Activated naive CD4-positive, alpha-beta T cell treated with anti-CD3 and anti-CD28 coated beads for 36 hours (primary cell): ENCODE measurements at regions not wholly inside any gene's neighbourhood (a gene's known extent, or its start where the extent isn't known, plus 50 kb on each side); places are given as distances from the start of the nearest gene placed in this dataset.
A peak's percentile ranks its signal among the peaks of the same experiment; 100 is the strongest.
"Not testable (repeated sequence)": the region's sequence is repeated elsewhere in the genome, so short reads cannot be mapped to it uniquely, and the experiment has no call there.

Experiments
- CTCF ChIA-PET: fragments of 350-600 bp; sonication (Branson Sonifier 250); formaldehyde crosslinking; loops from one replicate; lab custom pipeline; 2021; ENCODE audit warnings: antibody characterized with exemption; lab: Charles Lee
- DNase-seq: peaks from one replicate; pipeline ENCODE4 v3.0.0-alpha.2; 2020
- H3K27ac Mint-ChIP-seq: one replicate; pipeline ENCODE4 v1.8.0; 2021; ENCODE audit warnings: mild to moderate bottlenecking, mixed read lengths
- H3K27me3 Mint-ChIP-seq: one replicate; pipeline ENCODE4 v1.8.0; 2021; ENCODE audit warnings: low read depth, mixed read lengths
- H3K36me3 Mint-ChIP-seq: one replicate; pipeline ENCODE4 v1.8.0; 2021; ENCODE audit warnings: low read depth, mixed read lengths
- H3K4me1 Mint-ChIP-seq: one replicate; pipeline ENCODE4 v1.8.0; 2021; ENCODE audit warnings: low read depth, mixed read lengths
- H3K4me3 Mint-ChIP-seq: one replicate; pipeline ENCODE4 v1.8.0; 2021; ENCODE audit warnings: mild to moderate bottlenecking, moderate library complexity, mixed read lengths
- H3K9me3 Mint-ChIP-seq: one replicate; pipeline ENCODE4 v1.8.0; 2021; ENCODE audit warnings: mixed read lengths
- intact Hi-C: fragments of 100-400 bp; cut with micrococcal nuclease; formaldehyde crosslinking; loops from one replicate; pipeline ENCODE4 v1.15.1; 2023

GRCh38 chr6:137579612-137580011 lies 85.4 kb upstream of the OLIG3 start:
- Mint-ChIP-seq H3K27me3 (no peaks in the 10 kb centered on the region), H3K4me1 (no peaks in the 10 kb centered on the region), H3K27ac (no peak overlapping the region), H3K9me3 (peaks cover 2% of the 10 kb centered on the region), H3K36me3 (no peaks in the 10 kb centered on the region), H3K4me3 (no peak overlapping the region)
- intact Hi-C loops: no loop called here
- DNase-seq: no peak
- CTCF ChIA-PET: interaction anchor here (2.2 kb wide), 1 partner anchor 9 kb away, joined by 7 read pairs; no protein-coding TSS in a partner anchor

GRCh38 chr6:137581019-137581707 lies 87.0 kb upstream of the OLIG3 start:
- no peaks in the 10 kb centered on the region for H3K36me3 Mint-ChIP-seq
- H3K27me3 Mint-ChIP-seq: no peaks in the 10 kb centered on the region
- H3K9me3 Mint-ChIP-seq: peaks cover 2% of the 10 kb centered on the region
- no peak for DNase-seq
- H3K4me1 Mint-ChIP-seq: no peaks in the 10 kb centered on the region
- H3K4me3 Mint-ChIP-seq: no peak overlapping the region
- CTCF ChIA-PET: interaction anchor here (1.1 to 2.2 kb wide), 2 partner anchors 8 to 21 kb away, joined by 3 to 7 read pairs; no protein-coding TSS in a partner anchor
- intact Hi-C loops: no loop called here
- no peak overlapping the region for H3K27ac Mint-ChIP-seq

GRCh38 chr6:137583519-137583918 lies 89.3 kb upstream of the OLIG3 start:
- H3K27ac Mint-ChIP-seq, H3K9me3 Mint-ChIP-seq, intact Hi-C loops, H3K4me1 Mint-ChIP-seq, DNase-seq, H3K36me3 Mint-ChIP-seq, H3K4me3 Mint-ChIP-seq, H3K27me3 Mint-ChIP-seq: not testable (repeated sequence)
- CTCF ChIA-PET: interaction anchor here (0.5 to 1.6 kb wide), 2 partner anchors 11 to 316 kb away, joined by 3 to 4 read pairs; no protein-coding TSS in a partner anchor

- peaks cover 8% of the 10 kb centered on the region for H3K9me3 Mint-ChIP-seq
- CTCF ChIA-PET: interaction anchor here (0.7 to 3.1 kb wide), 17 partner anchors 8 to 318 kb away, joined by 3 to 16 read pairs (median 4); no protein-coding TSS in a partner anchor
- H3K27me3 Mint-ChIP-seq: peaks cover 2% of the 10 kb centered on the region
- H3K36me3 Mint-ChIP-seq: no peaks in the 10 kb centered on the region
- H3K4me1 Mint-ChIP-seq: peaks cover 7% of the 10 kb centered on the region
- no peak for DNase-seq
- intact Hi-C loops: loop anchor here (2.0 kb wide), 1 partner anchor 98 kb away; no protein-coding TSS in a partner anchor
- H3K27ac Mint-ChIP-seq: no peak overlapping the region
- H3K4me3 Mint-ChIP-seq: no peak overlapping the region
Measured at GRCh38 chr6:137588472-137588871, 94.3 kb upstream of the OLIG3 start.

- H3K9me3 Mint-ChIP-seq: peaks cover 8% of the 10 kb centered on the region
- H3K27ac Mint-ChIP-seq: no peak overlapping the region
- H3K27me3 Mint-ChIP-seq: peaks cover 2% of the 10 kb centered on the region
- peaks cover 7% of the 10 kb centered on the region for H3K4me1 Mint-ChIP-seq
- H3K4me3 Mint-ChIP-seq: no peak overlapping the region
- DNase-seq: peak; percentile 74
- H3K36me3 Mint-ChIP-seq: no peaks in the 10 kb centered on the region
- intact Hi-C loops: loop anchor here (1.0 to 2.0 kb wide), 6 partner anchors 98 to 495 kb away; no protein-coding TSS in a partner anchor
- CTCF ChIA-PET: interaction anchor here (0.7 to 3.1 kb wide), 34 partner anchors 9 to 512 kb away, joined by 3 to 16 read pairs (median 4); partner anchors contain the start of gene OLIG3
Measured at GRCh38 chr6:137589067-137589848, 95.1 kb upstream of the OLIG3 start.

- no peak overlapping the region for H3K4me3 Mint-ChIP-seq
- H3K27ac Mint-ChIP-seq: no peak overlapping the region
- no peaks in the 10 kb centered on the region for H3K36me3 Mint-ChIP-seq
- peaks cover 7% of the 10 kb centered on the region for H3K4me1 Mint-ChIP-seq
- peaks cover 14% of the 10 kb centered on the region for H3K9me3 Mint-ChIP-seq
- DNase-seq: no peak
- intact Hi-C loops: no loop called here
- CTCF ChIA-PET: interaction anchor here (0.6 to 2.2 kb wide), 13 partner anchors 10 to 414 kb away, joined by 3 to 10 read pairs (median 4); no protein-coding TSS in a partner anchor
- H3K27me3 Mint-ChIP-seq: peaks cover 2% of the 10 kb centered on the region
Measured at GRCh38 chr6:137590684-137591083, 96.5 kb upstream of the OLIG3 start.

GRCh38 chr6:137601471-137601870 lies 107.3 kb upstream of the OLIG3 start:
- H3K9me3 Mint-ChIP-seq: no peaks in the 10 kb centered on the region
- intact Hi-C loops: no loop called here
- H3K27me3 Mint-ChIP-seq: peaks cover 5% of the 10 kb centered on the region
- no peak for DNase-seq
- no peak overlapping the region for H3K4me3 Mint-ChIP-seq
- H3K36me3 Mint-ChIP-seq: no peaks in the 10 kb centered on the region
- H3K27ac Mint-ChIP-seq: no peak overlapping the region
- no peaks in the 10 kb centered on the region for H3K4me1 Mint-ChIP-seq
- CTCF ChIA-PET: interaction anchor here (0.5 to 3.7 kb wide), 5 partner anchors 9 to 314 kb away, joined by 3 to 16 read pairs (median 3); no protein-coding TSS in a partner anchor

GRCh38 chr6:137602313-137603197 lies 108.4 kb upstream of the OLIG3 start:
- CTCF ChIA-PET: interaction anchor here (0.6 to 3.7 kb wide), 4 partner anchors 10 to 315 kb away, joined by 3 to 16 read pairs (median 4); no protein-coding TSS in a partner anchor
- no peak overlapping the region for H3K27ac Mint-ChIP-seq
- H3K4me3 Mint-ChIP-seq: no peak overlapping the region
- intact Hi-C loops: no loop called here
- H3K4me1 Mint-ChIP-seq: no peaks in the 10 kb centered on the region
- H3K9me3 Mint-ChIP-seq: no peaks in the 10 kb centered on the region
- DNase-seq: no peak
- H3K27me3 Mint-ChIP-seq: peaks cover 5% of the 10 kb centered on the region
- H3K36me3 Mint-ChIP-seq: no peaks in the 10 kb centered on the region

GRCh38 chr6:137610702-137611101 lies 116.5 kb upstream of the OLIG3 start:
- Mint-ChIP-seq H3K36me3 (no peaks in the 10 kb centered on the region), H3K27ac (no peak overlapping the region), H3K4me3 (no peak overlapping the region), H3K27me3 (no peaks in the 10 kb centered on the region), H3K9me3 (peaks cover 6% of the 10 kb centered on the region), H3K4me1 (no peaks in the 10 kb centered on the region)
- CTCF ChIA-PET: interaction anchor here (0.5 to 1.2 kb wide), 3 partner anchors 10 to 21 kb away, joined by 3 to 5 read pairs (median 3); no protein-coding TSS in a partner anchor
- intact Hi-C loops: no loop called here
- no peak for DNase-seq

- Mint-ChIP-seq H3K4me3 (no peak overlapping the region), H3K27ac (no peak overlapping the region), H3K27me3 (peaks cover 6% of the 10 kb centered on the region), H3K4me1 (no peaks in the 10 kb centered on the region), H3K9me3 (no peaks in the 10 kb centered on the region), H3K36me3 (no peaks in the 10 kb centered on the region)
- DNase-seq: no peak
- CTCF ChIA-PET: no interaction called here
- intact Hi-C loops: no loop called here
Measured at GRCh38 chr6:137623293-137623692, 129.1 kb upstream of the OLIG3 start.

GRCh38 chr6:137625100-137625661 lies 131.0 kb upstream of the OLIG3 start:
- DNase-seq: no peak
- no peaks in the 10 kb centered on the region for H3K4me1 Mint-ChIP-seq
- no peak overlapping the region for H3K4me3 Mint-ChIP-seq
- H3K9me3 Mint-ChIP-seq: no peaks in the 10 kb centered on the region
- CTCF ChIA-PET: interaction anchor here (0.6 to 0.8 kb wide), 4 partner anchors 41 to 493 kb away, joined by 3 to 7 read pairs (median 4); no protein-coding TSS in a partner anchor
- intact Hi-C loops: no loop called here
- H3K27me3 Mint-ChIP-seq: peaks cover 6% of the 10 kb centered on the region
- no peaks in the 10 kb centered on the region for H3K36me3 Mint-ChIP-seq
- no peak overlapping the region for H3K27ac Mint-ChIP-seq
